NCI-H2107 treated with DMSO at 0.1 percent for 48 hours (cell line): ENCODE measurements at regions not wholly inside any gene's neighbourhood (a gene's known extent, or its start where the extent isn't known, plus 50 kb on each side); places are given as distances from the start of the nearest gene placed in this dataset.
A peak's percentile ranks its signal among the peaks of the same experiment; 100 is the strongest.

ENCODE experiments used
- DNase-seq: peaks from one replicate; lab custom pipeline; 2025; ENCODE audit not compliant: unreplicated experiment; lab: John Stamatoyannopoulos, UW

- DNase-seq: no peak
Observed at GRCh38 chr18:60662491-60662890, 289.9 kb upstream of the MC4R start.

GRCh38 chr18:60663060-60663989 lies 290.8 kb upstream of the MC4R start:
- DNase-seq: no peak

- no peak for DNase-seq
Observed at GRCh38 chr18:60664736-60665135, 292.2 kb upstream of the MC4R start.

GRCh38 chr18:60667016-60667415 lies 294.4 kb upstream of the MC4R start:
- DNase-seq: no peak

- DNase-seq: no peak
Observed at GRCh38 chr18:60668583-60668982, 296.0 kb upstream of the MC4R start.

GRCh38 chr18:60669938-60670337 lies 297.4 kb upstream of the MC4R start:
- DNase-seq: no peak

GRCh38 chr18:60671021-60671420 lies 298.4 kb upstream of the MC4R start:
- DNase-seq: no peak

GRCh38 chr18:60675126-60675525 lies 302.6 kb upstream of the MC4R start:
- DNase-seq: no peak

GRCh38 chr18:60675801-60676200 lies 303.2 kb upstream of the MC4R start:
- DNase-seq: peak; percentile 81

GRCh38 chr18:60676815-60677214 lies 304.2 kb upstream of the MC4R start:
- no peak for DNase-seq

GRCh38 chr18:60684843-60685513 lies 312.4 kb upstream of the MC4R start:
- peak; percentile 69 for DNase-seq

- DNase-seq: no peak
Observed at GRCh38 chr18:60686142-60686541, 313.6 kb upstream of the MC4R start.

- no peak for DNase-seq
Observed at GRCh38 chr18:60691061-60691460, 318.5 kb upstream of the MC4R start.

GRCh38 chr18:60693426-60693825 lies 320.9 kb upstream of the MC4R start:
- no peak for DNase-seq

- DNase-seq: peak; percentile 13
Observed at GRCh38 chr18:60698901-60699300, 326.3 kb upstream of the MC4R start.

GRCh38 chr18:60722742-60723141 lies 350.2 kb upstream of the MC4R start:
- no peak for DNase-seq

- DNase-seq: no peak
Observed at GRCh38 chr18:60732143-60732542, 359.6 kb upstream of the MC4R start.

GRCh38 chr18:60739212-60739611 lies 366.6 kb upstream of the MC4R start:
- DNase-seq: no peak

GRCh38 chr18:60740313-60740712 lies 367.7 kb upstream of the MC4R start:
- DNase-seq: no peak

GRCh38 chr18:60746491-60746890 lies 373.9 kb upstream of the MC4R start:
- DNase-seq: no peak

GRCh38 chr18:60746919-60747318 lies 374.3 kb upstream of the MC4R start:
- no peak for DNase-seq

GRCh38 chr18:60753753-60754152 lies 381.2 kb upstream of the MC4R start:
- DNase-seq: no peak
